Activated CD4-positive, alpha-beta memory T cell treated with anti-CD3 and anti-CD28 coated beads, Interleukin-2, amount 10 ng/mL, durations not matched to agents 7 days and 5 days (primary cell): ENCODE measurements at regions not wholly inside any gene's neighbourhood (a gene's known extent, or its start where the extent isn't known, plus 50 kb on each side); places are given as distances from the start of the nearest gene placed in this dataset.

Experiments
- CTCF ChIA-PET: fragments of 350-600 bp; sonication (Branson Sonifier 250); formaldehyde crosslinking; loops from one replicate; lab custom pipeline; 2021; ENCODE audit warnings: antibody characterized with exemption, inconsistent platforms; lab: Charles Lee
- POLR2A ChIA-PET: fragments of 350-600 bp; sonication (Branson Sonifier 250); formaldehyde crosslinking; loops from one replicate; lab custom pipeline; 2021; ENCODE audit warnings: antibody characterized with exemption; lab: Charles Lee
- DNase-seq: peaks from one replicate; pipeline ENCODE4 v3.0.0-alpha.2; 2020
- H3K27ac Mint-ChIP-seq: one replicate; pipeline ENCODE4 v1.8.0; 2021; ENCODE audit warnings: mild to moderate bottlenecking, mixed read lengths
- H3K27me3 Mint-ChIP-seq: one replicate; pipeline ENCODE4 v1.8.0; 2021; ENCODE audit warnings: mixed read lengths
- H3K36me3 Mint-ChIP-seq: one replicate; pipeline ENCODE4 v1.8.0; 2021; ENCODE audit warnings: low read depth, mixed read lengths
- H3K4me1 Mint-ChIP-seq: one replicate; pipeline ENCODE4 v1.8.0; 2021; ENCODE audit warnings: mixed read lengths
- H3K4me3 Mint-ChIP-seq: one replicate; pipeline ENCODE4 v1.8.0; 2021; ENCODE audit warnings: mild to moderate bottlenecking, mixed read lengths
- H3K9me3 Mint-ChIP-seq: one replicate; pipeline ENCODE4 v1.8.0; 2021; ENCODE audit warnings: mixed read lengths

DNA sequence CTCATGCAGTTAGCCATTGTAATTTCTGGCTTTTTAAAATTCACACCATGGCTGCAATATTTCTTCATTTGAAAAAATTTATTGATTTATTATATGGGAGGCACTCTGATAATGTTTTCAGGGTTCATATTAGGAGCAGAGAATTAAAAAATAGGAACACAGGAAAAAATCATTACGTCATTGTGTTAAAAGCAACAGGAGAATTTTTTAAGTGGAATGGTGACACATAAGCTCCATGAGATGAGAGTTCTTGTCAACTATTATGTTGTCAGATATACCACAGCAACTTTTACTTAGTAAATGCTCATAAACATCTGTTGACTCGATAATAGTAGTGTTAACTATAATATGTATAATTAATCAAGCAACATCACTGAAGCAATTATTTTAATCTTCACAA lies 400.1 kb downstream of the TDRD3 start:
- no peaks in the 10 kb centered on the region for H3K4me1 Mint-ChIP-seq
- H3K36me3 Mint-ChIP-seq = no peaks in the 10 kb centered on the region
- no peak overlapping the region for H3K27ac Mint-ChIP-seq
- CTCF ChIA-PET = no interaction called here
- POLR2A ChIA-PET = no interaction called here
- H3K4me3 Mint-ChIP-seq = no peak overlapping the region
- no peaks in the 10 kb centered on the region for H3K27me3 Mint-ChIP-seq
- no peaks in the 10 kb centered on the region for H3K9me3 Mint-ChIP-seq
- DNase-seq = no peak

DNA sequence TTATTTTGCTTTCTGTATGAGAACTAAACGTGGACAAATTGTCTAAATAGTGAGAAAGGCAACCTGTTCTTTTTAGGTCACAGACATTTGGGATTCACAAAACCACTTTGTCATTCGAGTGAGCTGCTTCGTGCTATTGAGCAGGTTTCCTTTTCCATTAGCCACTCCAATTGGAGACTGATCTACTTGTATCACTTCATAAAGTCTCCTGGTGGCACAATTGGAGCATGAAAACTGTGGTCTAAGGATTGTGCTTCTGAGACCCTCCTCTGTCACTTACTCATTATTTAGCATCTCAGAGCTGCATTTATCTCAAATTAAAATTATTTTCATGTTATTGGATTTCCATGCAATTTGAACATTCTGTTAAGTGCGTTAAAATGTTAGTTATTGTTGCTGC lies 397.7 kb downstream of the TDRD3 start:
- Mint-ChIP-seq H3K9me3 (no peaks in the 10 kb centered on the region), H3K36me3 (no peaks in the 10 kb centered on the region), H3K27ac (no peak overlapping the region), H3K27me3 (no peaks in the 10 kb centered on the region), H3K4me1 (no peaks in the 10 kb centered on the region), H3K4me3 (no peak overlapping the region)
- no peak for DNase-seq
- ChIA-PET CTCF (no interaction called here), POLR2A (no interaction called here)

GRCh38 chr13:60790620-60791019 lies 393.6 kb downstream of the TDRD3 start:
- H3K4me3 Mint-ChIP-seq = no peak overlapping the region

GRCh38 chr13:60788156-60788829 lies 391.3 kb downstream of the TDRD3 start:
- ChIA-PET CTCF (no interaction called here), POLR2A (no interaction called here)
- DNase-seq = no peak
- no peaks in the 10 kb centered on the region for H3K9me3 Mint-ChIP-seq
- no peaks in the 10 kb centered on the region for H3K36me3 Mint-ChIP-seq
- H3K4me3 Mint-ChIP-seq = no peak overlapping the region
- no peak overlapping the region for H3K27ac Mint-ChIP-seq
- H3K4me1 Mint-ChIP-seq = no peaks in the 10 kb centered on the region
- no peaks in the 10 kb centered on the region for H3K27me3 Mint-ChIP-seq

More at GRCh38 chr13:60790620-60791019, 393.6 kb downstream of the TDRD3 start:
- Mint-ChIP-seq H3K27ac (no peak overlapping the region), H3K27me3 (no peaks in the 10 kb centered on the region), H3K9me3 (no peaks in the 10 kb centered on the region), H3K36me3 (no peaks in the 10 kb centered on the region), H3K4me1 (no peaks in the 10 kb centered on the region)
- POLR2A ChIA-PET = no interaction called here
- CTCF ChIA-PET = no interaction called here
- no peak for DNase-seq

- ChIA-PET CTCF (no interaction called here), POLR2A (no interaction called here)
- Mint-ChIP-seq H3K4me1 (no peaks in the 10 kb centered on the region), H3K4me3 (no peak overlapping the region), H3K27ac (no peak overlapping the region), H3K9me3 (peaks cover under 1% of the 10 kb centered on the region), H3K27me3 (no peaks in the 10 kb centered on the region), H3K36me3 (no peaks in the 10 kb centered on the region)
- no peak for DNase-seq
Observed at GRCh38 chr13:60787083-60787482, 390.1 kb downstream of the TDRD3 start.

DNA sequence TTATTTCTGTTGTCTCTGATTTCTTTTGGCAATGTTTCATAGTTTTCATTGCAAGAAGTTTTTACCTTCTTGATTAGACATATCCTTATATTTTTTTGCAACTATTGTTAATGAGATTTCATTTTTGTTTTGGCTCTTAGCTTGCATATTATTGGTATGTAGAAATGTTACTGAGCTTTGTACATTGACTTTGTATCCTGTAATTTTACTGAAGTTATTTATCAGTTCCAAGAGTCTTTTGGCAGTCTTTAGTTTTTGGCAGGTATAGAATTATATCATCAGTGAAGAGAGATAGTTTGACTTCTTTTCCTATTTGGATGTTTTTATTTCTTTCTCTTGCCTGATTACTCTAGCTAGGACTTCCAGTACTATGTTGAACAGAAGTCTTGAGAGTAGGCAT lies 375.7 kb downstream of the TDRD3 start:
- Mint-ChIP-seq H3K36me3 (no peaks in the 10 kb centered on the region), H3K27me3 (no peaks in the 10 kb centered on the region), H3K27ac (no peak overlapping the region), H3K4me3 (no peak overlapping the region), H3K9me3 (peaks cover 4% of the 10 kb centered on the region), H3K4me1 (no peaks in the 10 kb centered on the region)
- ChIA-PET POLR2A (no interaction called here), CTCF (no interaction called here)
- no peak for DNase-seq

GRCh38 chr13:60765700-60766411 lies 368.8 kb downstream of the TDRD3 start:
- ChIA-PET POLR2A (no interaction called here), CTCF (no interaction called here)
- Mint-ChIP-seq H3K4me1 (no peaks in the 10 kb centered on the region), H3K27ac (no peak overlapping the region), H3K27me3 (no peaks in the 10 kb centered on the region), H3K9me3 (no peaks in the 10 kb centered on the region), H3K36me3 (no peaks in the 10 kb centered on the region), H3K4me3 (no peak overlapping the region)
- DNase-seq = no peak

GRCh38 chr13:60759499-60759898 lies 362.5 kb downstream of the TDRD3 start:
- no peaks in the 10 kb centered on the region for H3K36me3 Mint-ChIP-seq
- CTCF ChIA-PET = no interaction called here
- no peaks in the 10 kb centered on the region for H3K27me3 Mint-ChIP-seq
- H3K4me1 Mint-ChIP-seq = no peaks in the 10 kb centered on the region
- POLR2A ChIA-PET = no interaction called here
- no peak overlapping the region for H3K27ac Mint-ChIP-seq
- H3K9me3 Mint-ChIP-seq = peaks cover 1% of the 10 kb centered on the region
- no peak for DNase-seq
- H3K4me3 Mint-ChIP-seq = no peak overlapping the region

- Mint-ChIP-seq H3K27ac (no peak overlapping the region), H3K4me1 (no peaks in the 10 kb centered on the region), H3K9me3 (peaks cover 2% of the 10 kb centered on the region), H3K36me3 (no peaks in the 10 kb centered on the region), H3K4me3 (no peak overlapping the region), H3K27me3 (no peaks in the 10 kb centered on the region)
- DNase-seq = no peak
- ChIA-PET POLR2A (no interaction called here), CTCF (no interaction called here)
Observed at GRCh38 chr13:60758637-60759036, 361.6 kb downstream of the TDRD3 start.

GRCh38 chr13:60757501-60758215 lies 360.6 kb downstream of the TDRD3 start:
- no peaks in the 10 kb centered on the region for H3K36me3 Mint-ChIP-seq
- H3K27me3 Mint-ChIP-seq = no peaks in the 10 kb centered on the region
- peaks cover 2% of the 10 kb centered on the region for H3K9me3 Mint-ChIP-seq
- no peak overlapping the region for H3K4me3 Mint-ChIP-seq
- POLR2A ChIA-PET = no interaction called here
- CTCF ChIA-PET = interaction anchor here (0.6 kb wide), 1 partner anchor 183 kb away, joined by 5 read pairs; no protein-coding TSS in a partner anchor
- no peak overlapping the region for H3K27ac Mint-ChIP-seq
- no peak for DNase-seq
- H3K4me1 Mint-ChIP-seq = no peaks in the 10 kb centered on the region

GRCh38 chr13:60756306-60756705 lies 359.3 kb downstream of the TDRD3 start:
- Mint-ChIP-seq H3K36me3 (no peaks in the 10 kb centered on the region), H3K4me3 (no peak overlapping the region), H3K9me3 (peaks cover 2% of the 10 kb centered on the region), H3K27me3 (no peaks in the 10 kb centered on the region), H3K4me1 (no peaks in the 10 kb centered on the region), H3K27ac (no peak overlapping the region)
- ChIA-PET CTCF (no interaction called here), POLR2A (no interaction called here)
- no peak for DNase-seq

DNA sequence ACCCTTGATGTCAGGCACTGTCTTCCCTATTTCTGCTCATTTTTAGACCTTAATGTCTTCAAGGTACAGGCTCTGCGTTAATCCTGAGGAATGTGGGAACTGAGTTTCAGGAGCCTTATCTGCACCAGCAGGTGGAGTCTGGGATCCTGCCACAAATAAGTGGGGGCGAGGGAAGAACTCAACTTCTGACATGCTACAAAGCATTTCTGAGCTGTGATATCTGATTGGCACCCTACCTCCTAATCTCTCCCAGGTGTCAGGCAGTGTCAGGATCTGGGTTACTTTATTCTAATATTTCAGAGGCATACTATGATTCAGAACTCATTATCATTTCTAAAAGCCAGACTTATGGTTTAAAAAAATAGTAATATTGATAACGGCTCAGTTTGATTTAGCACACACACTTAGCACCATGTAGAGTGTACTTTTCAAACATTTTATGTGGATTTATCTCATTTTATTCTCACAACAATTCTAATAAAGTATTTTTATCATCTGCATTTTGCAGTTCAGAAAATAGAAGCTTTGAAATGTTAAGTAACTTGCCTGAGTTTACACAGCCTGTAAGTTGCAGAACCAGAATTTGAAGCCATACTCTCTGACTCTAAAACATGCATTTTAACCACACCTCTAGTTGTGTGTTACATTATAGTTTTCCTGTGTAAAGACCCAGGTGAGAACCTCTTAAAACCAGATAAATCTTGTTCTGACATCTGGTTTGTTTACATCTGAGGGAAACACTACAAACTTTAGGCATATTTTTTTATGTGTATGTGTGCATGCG lies 358.6 kb downstream of the TDRD3 start:
- H3K27me3 Mint-ChIP-seq = no peaks in the 10 kb centered on the region
- no peak for DNase-seq

More for the DNA sequence above, 358.6 kb downstream of the TDRD3 start:
- H3K36me3 Mint-ChIP-seq = no peaks in the 10 kb centered on the region
- ChIA-PET CTCF (no interaction called here), POLR2A (no interaction called here)
- no peak overlapping the region for H3K27ac Mint-ChIP-seq
- H3K9me3 Mint-ChIP-seq = peaks cover 2% of the 10 kb centered on the region
- H3K4me1 Mint-ChIP-seq = no peaks in the 10 kb centered on the region
- no peak overlapping the region for H3K4me3 Mint-ChIP-seq
